Hematopoietic multipotent progenitor cell treated with erythropoietin and hydrocortisone succinate and interleukin-3 and kit ligand, for 6 days (in vitro differentiated cells): ENCODE measurements at regions not wholly inside any gene's neighbourhood (a gene's known extent, or its start where the extent isn't known, plus 50 kb on each side); places are given as distances from the start of the nearest gene placed in this dataset.

ENCODE experiments used
- DNase-seq: peaks from one replicate; pipeline ENCODE4 v3.0.0-alpha.2; 2015

- no peak for DNase-seq
Measured at GRCh38 chr5:8241558-8241957, 372.6 kb downstream of the MTRR start.

GRCh38 chr5:8247049-8247899, 378.3 kb downstream of the MTRR start:
- no peak for DNase-seq

GRCh38 chr5:8253376-8253775, 384.4 kb downstream of the MTRR start:
- no peak for DNase-seq

GRCh38 chr5:8254674-8255073, 385.7 kb downstream of the MTRR start:
- no peak for DNase-seq

GRCh38 chr5:8258801-8259200, 389.9 kb downstream of the MTRR start:
- DNase-seq: no peak

GRCh38 chr5:8270246-8270645, 401.3 kb downstream of the MTRR start:
- no peak for DNase-seq

GRCh38 chr5:8280711-8281363, 411.9 kb downstream of the MTRR start:
- no peak for DNase-seq

GRCh38 chr5:8288334-8288733, 419.4 kb downstream of the MTRR start:
- no peak for DNase-seq

- no peak for DNase-seq
Measured at GRCh38 chr5:8288897-8289516, 420.1 kb downstream of the MTRR start.

- no peak for DNase-seq
Measured at GRCh38 chr5:8289779-8290178, 420.8 kb downstream of the MTRR start.

- no peak for DNase-seq
Measured at GRCh38 chr5:8290721-8291120, 421.8 kb downstream of the MTRR start.

GRCh38 chr5:8291641-8292040, 422.7 kb downstream of the MTRR start:
- no peak for DNase-seq

- no peak for DNase-seq
Measured at GRCh38 chr5:8295141-8295540, 426.2 kb downstream of the MTRR start.

- no peak for DNase-seq
Measured at GRCh38 chr5:8299716-8300115, 430.8 kb downstream of the MTRR start.

- no peak for DNase-seq
Measured at GRCh38 chr5:8304341-8304740, 435.4 kb downstream of the MTRR start.

GRCh38 chr5:8306288-8306896, 437.4 kb downstream of the MTRR start:
- DNase-seq: no peak

- DNase-seq: no peak
Measured at GRCh38 chr5:8314965-8315364, 446.0 kb downstream of the MTRR start.

- DNase-seq: no peak
Measured at GRCh38 chr5:8316608-8317280, 447.8 kb downstream of the MTRR start.

- DNase-seq: no peak
Measured at GRCh38 chr5:8317335-8317734, 448.4 kb downstream of the MTRR start.

GRCh38 chr5:8320244-8320643, 451.3 kb downstream of the MTRR start:
- no peak for DNase-seq

GRCh38 chr5:8321272-8321671, 452.3 kb downstream of the MTRR start:
- no peak for DNase-seq

GRCh38 chr5:8322484-8322883, 453.5 kb downstream of the MTRR start:
- DNase-seq: no peak

GRCh38 chr5:8327016-8327415, 458.1 kb downstream of the MTRR start:
- no peak for DNase-seq
